ENCODE measurements at regions not wholly inside any gene's neighbourhood (a gene's known extent, or its start where the extent isn't known, plus 50 kb on each side); places are given as distances from the start of the nearest gene placed in this dataset.

DNA sequence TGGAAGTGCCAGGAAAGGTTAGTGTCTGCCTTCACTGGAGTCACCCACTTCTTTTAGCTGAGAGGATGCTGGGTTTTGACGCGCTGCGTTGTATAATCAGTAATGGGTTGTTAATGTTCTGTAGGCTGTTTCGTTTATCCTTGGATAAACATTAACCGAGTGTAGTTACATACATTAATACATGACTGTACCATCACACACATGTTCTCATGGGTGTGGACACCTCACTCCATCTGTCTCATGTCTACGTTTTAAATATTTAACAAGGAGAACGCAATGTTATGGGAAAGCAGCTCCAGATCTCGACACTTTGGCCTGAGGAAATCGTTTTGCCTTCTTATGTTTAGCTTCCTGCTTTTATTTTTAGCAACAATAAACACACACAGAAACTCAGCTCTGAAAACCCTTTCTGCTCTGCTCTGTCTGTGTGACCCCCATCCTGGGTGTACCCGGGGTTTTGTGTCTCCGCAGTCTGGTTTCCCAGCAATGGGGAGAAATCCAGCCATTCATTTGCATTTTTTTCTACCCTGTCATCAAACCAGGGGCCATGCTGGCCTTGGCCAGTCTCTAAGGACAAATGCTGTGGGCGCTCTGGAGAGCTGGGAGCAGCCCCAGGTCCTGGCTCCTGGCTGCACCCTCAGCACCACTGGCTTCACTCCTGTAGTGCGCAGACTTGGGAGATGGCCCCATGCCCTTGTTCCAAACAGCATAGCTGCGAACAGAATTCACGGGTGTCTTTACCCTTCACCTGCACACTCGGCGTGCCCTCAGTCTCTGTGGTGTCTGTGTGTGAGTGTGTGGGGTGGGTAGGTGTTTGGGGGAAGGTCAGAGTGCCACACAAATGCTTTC, 110.8 kb downstream of the ERMARD start:
- no peak overlapping the region for H3K4me3 ChIP-seq
- peaks cover 0 to 10% of the 10 kb centered on the region in 2 donors for H3K9me3 ChIP-seq
- no peak for DNase-seq (ENCODE audit: low spot score)
- no peak overlapping the region for H3K27ac ChIP-seq
- H3K27me3 ChIP-seq, result no peaks in the 10 kb centered on the region
- no peaks in the 10 kb centered on the region for H3K4me1 ChIP-seq
- H3K36me3 ChIP-seq, result no peaks in the 10 kb centered on the region
- no peak for TF ChIP-seq CTCF (IDR thresholded peaks at IDR 0.05)

DNA sequence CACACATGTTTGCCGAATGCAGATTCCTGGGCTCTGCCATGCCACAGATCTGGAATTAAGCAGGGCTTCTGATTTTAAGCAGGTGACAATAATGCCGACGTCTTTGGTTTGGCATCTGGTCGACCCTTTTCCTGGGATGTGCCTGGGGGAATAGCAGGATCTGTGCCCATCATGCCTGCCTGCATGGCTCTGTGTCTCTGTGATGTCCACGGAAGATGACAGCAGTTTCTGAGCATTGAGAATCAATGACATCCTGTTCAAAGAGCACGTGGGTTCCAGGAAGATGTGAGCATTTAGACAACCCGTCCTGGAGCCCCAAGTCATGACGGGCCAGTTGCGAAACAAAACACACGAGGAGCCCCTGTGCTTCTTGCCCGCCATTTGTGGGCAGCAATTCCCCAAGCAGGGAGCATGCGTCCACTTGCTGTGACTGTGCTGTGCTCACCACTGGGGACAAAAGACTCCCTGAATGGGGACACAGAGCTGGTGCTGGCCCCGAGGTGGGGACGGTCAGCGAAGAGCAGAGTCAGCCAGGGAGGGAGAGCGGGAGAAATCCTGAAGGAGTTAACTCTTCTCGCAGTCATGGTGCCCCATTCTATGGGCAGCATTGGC, 110.1 kb downstream of the ERMARD start:
- H3K9me3 ChIP-seq, result peaks cover 0 to 15% of the 10 kb centered on the region in 2 donors
- DNase-seq (ENCODE audit: low spot score), result no peak
- no peaks in the 10 kb centered on the region for H3K4me1 ChIP-seq
- TF ChIP-seq CTCF (IDR thresholded peaks at IDR 0.05), result no peak
- H3K4me3 ChIP-seq, result no peak overlapping the region
- no peak overlapping the region for H3K27ac ChIP-seq
- no peaks in the 10 kb centered on the region for H3K36me3 ChIP-seq
- H3K27me3 ChIP-seq, result no peaks in the 10 kb centered on the region

DNA sequence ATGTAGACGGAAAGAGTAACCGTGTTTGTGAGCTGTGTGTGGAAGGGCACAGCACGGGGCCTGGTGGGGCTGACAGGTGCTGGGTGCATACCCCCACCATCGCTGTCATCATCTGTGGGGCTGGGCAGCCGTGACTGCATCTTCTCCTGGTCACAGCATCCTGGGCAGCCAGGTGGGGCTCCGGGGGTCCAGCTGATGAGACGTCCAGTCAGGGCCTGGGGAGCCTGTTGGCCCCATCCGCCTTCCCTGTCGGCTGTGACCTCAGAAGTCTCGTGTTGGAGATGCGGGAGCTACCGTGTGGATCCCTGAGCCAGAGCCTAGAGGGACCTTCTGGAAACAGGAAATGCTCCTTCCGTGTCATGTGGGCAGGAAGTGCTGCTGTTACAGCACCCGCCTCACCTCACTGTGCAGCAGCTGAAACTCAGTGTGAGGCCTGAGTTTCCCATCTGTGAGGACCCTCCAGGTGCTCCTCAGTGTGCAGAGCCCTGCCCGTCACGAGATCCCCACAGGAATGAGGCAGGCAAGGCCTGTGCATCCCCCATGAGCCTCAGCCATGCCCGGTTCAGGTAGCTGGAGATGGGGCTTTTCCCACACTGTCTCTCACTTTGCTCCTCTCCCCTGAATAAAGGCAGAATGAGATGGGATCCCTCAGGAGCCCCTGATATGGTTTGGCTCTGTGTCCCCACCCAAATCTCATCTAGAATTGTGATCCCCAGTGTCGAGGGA, 108.7 kb downstream of the ERMARD start:
- no peak overlapping the region for H3K27ac ChIP-seq
- H3K4me3 ChIP-seq, result no peak overlapping the region
- no peaks in the 10 kb centered on the region for H3K27me3 ChIP-seq
- peaks cover 0 to 15% of the 10 kb centered on the region in 2 donors for H3K9me3 ChIP-seq
- H3K36me3 ChIP-seq, result no peaks in the 10 kb centered on the region
- peak; percentile 38 for DNase-seq (ENCODE audit: low spot score)
- no peak for TF ChIP-seq CTCF (IDR thresholded peaks at IDR 0.05)
- H3K4me1 ChIP-seq, result no peaks in the 10 kb centered on the region

- no peaks in the 10 kb centered on the region for H3K4me1 ChIP-seq
- no peaks in the 10 kb centered on the region for H3K36me3 ChIP-seq
- peaks cover 0 to 15% of the 10 kb centered on the region in 2 donors for H3K9me3 ChIP-seq
- TF ChIP-seq CTCF (IDR thresholded peaks at IDR 0.05), result no peak
- no peak overlapping the region for H3K4me3 ChIP-seq
- H3K27ac ChIP-seq, result no peak overlapping the region
- no peaks in the 10 kb centered on the region for H3K27me3 ChIP-seq
- DNase-seq (ENCODE audit: low spot score), result peak; percentile 26
These were observed 108.1 kb downstream of the ERMARD start for GRCh38 chr6:169859401-169859977.

- peaks cover 0 to 15% of the 10 kb centered on the region in 2 donors for H3K9me3 ChIP-seq
- no peak for DNase-seq (ENCODE audit: low spot score)
- H3K27ac ChIP-seq, result no peak overlapping the region
- no peaks in the 10 kb centered on the region for H3K27me3 ChIP-seq
- no peaks in the 10 kb centered on the region for H3K36me3 ChIP-seq
- no peak for TF ChIP-seq CTCF (IDR thresholded peaks at IDR 0.05)
- H3K4me3 ChIP-seq, result no peak overlapping the region
- no peaks in the 10 kb centered on the region for H3K4me1 ChIP-seq
These were observed 107.5 kb downstream of the ERMARD start for GRCh38 chr6:169858935-169859351.
